ENCODE measurements at regions not wholly inside any gene's neighbourhood (a gene's known extent, or its start where the extent isn't known, plus 50 kb on each side); places are given as distances from the start of the nearest gene placed in this dataset.

DNA sequence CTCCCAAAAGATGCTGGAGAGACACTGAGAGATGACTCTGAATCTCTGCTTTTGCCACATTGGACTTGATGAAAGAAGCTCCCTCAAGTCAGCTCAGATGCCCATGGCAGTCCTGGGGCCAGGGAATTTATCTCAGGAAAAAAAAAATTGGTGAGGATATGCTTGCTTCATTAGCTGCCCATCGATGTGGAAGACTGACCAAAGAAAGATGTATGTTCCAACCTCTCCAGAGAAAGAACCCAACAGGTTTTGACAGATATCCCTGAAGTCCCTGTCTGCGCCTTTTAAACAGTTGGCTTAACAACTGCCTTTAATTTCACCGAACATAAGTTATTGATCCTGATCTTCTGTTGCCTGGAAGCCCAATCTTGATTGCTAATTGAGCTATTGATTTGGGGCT lies 137.4 kb downstream of the TMEM114 start:
- no peak overlapping the region for H3K4me2 ChIP-seq (ENCODE audit: insufficient read depth in 1 of 2, low read depth in 2 of 2, low read length in 2 of 2)
- POLR2A ChIA-PET (ENCODE audit: partially characterized antibody), result no interaction called here
- H2AFZ ChIP-seq (ENCODE audit: low read length), result no peak overlapping the region
- H3K23me2 ChIP-seq (ENCODE audit: low read depth, low read length), result no peaks in the 10 kb centered on the region
- DNase-seq (ENCODE audit: low read depth in 1 of 2, low spot score in 2 of 2) (no peak), FAIRE-seq (no peak)
- no peaks in the 10 kb centered on the region for H3K79me2 ChIP-seq (ENCODE audit: control insufficient read depth in 1 of 2, insufficient read depth in 2 of 2, low read length in 2 of 2)
- TF ChIP-seq SIX5 (IDR thresholded peaks at IDR 0.05; ENCODE audit: low read depth, low read length) (no peak), TAF7 (optimal IDR thresholded peaks at IDR 0.05; ENCODE audit: borderline replicate concordance, low read depth, low read length) (no peak), TCF12 (IDR thresholded peaks at IDR 0.05; ENCODE audit: low read depth, low read length) (no peak)
- H2BK20ac ChIP-seq (ENCODE audit: low read length), result no peak overlapping the region
- H4K5ac ChIP-seq (ENCODE audit: insufficient read length, low read depth, low read length), result no peak overlapping the region
- no peaks in the 10 kb centered on the region for H3K79me1 ChIP-seq (ENCODE audit: low read depth, low read length)
- no peak overlapping the region for H2BK5ac ChIP-seq (ENCODE audit: low read depth, low read length)
- H3K9me3 ChIP-seq (ENCODE audit: insufficient read depth in 2 of 2, low read depth in 1 of 2, low read length in 1 of 2), result no peaks in the 10 kb centered on the region
- no peak overlapping the region for H2AK5ac ChIP-seq (ENCODE audit: low read depth, low read length)
- WGBS, 2 experiments (ENCODE audit: extremely low coverage in 1 of 2, insufficient coverage in 1 of 2, insufficient read length in 1 of 2, insufficient replicate concordance in 2 of 2, low coverage in 1 of 2, low lambda C conversion rate in 2 of 2, missing lambda C conversion rate in 1 of 2), result 75% methylated on average over 3 of the region's 3 CpGs; no CpG with 5 or more reads in 1 of the 2 experiments
- no peak overlapping the region for H3K9ac ChIP-seq (replicated peaks in 1 of 4; ENCODE audit: extremely low read depth in 1 of 4, low read depth in 3 of 4, low read length in 3 of 4)
- H3K36me3 ChIP-seq (ENCODE audit: control insufficient read depth in 2 of 4, insufficient read depth in 4 of 4, low read length in 3 of 4), result no peaks in the 10 kb centered on the region
- H3K18ac ChIP-seq (ENCODE audit: extremely low read depth, low read length), result no peak overlapping the region
- no peak overlapping the region for H3K56ac ChIP-seq (replicated peaks; ENCODE audit: insufficient read length, low read depth, low read length)
- no peak overlapping the region for H2BK12ac ChIP-seq (ENCODE audit: low read depth, low read length)
- no peak overlapping the region for H4K91ac ChIP-seq (replicated peaks; ENCODE audit: insufficient read length, low read length)
- H3K4me1 ChIP-seq (replicated peaks in 1 of 4; ENCODE audit: control insufficient read depth in 3 of 4, insufficient read depth in 4 of 4, low read length in 3 of 4), result no peaks in the 10 kb centered on the region
- no peak overlapping the region for H3K14ac ChIP-seq (ENCODE audit: insufficient read length)
- H3K23ac ChIP-seq (ENCODE audit: insufficient read length), result no peak overlapping the region
- H2BK15ac ChIP-seq (ENCODE audit: low read length), result no peak overlapping the region
- no peak overlapping the region for H3K4ac ChIP-seq (replicated peaks; ENCODE audit: insufficient read length, low read depth, low read length)
- no peak overlapping the region for H3K4me3 ChIP-seq (ENCODE audit: extremely low read depth in 1 of 4, insufficient read depth in 2 of 4, low read depth in 3 of 4, low read length in 4 of 4)
- no peak overlapping the region for H2BK120ac ChIP-seq (replicated peaks; ENCODE audit: low read depth, low read length)
- no peak overlapping the region for H3K27ac ChIP-seq (ENCODE audit: low read depth, low read length)
- no peak overlapping the region for H4K8ac ChIP-seq (ENCODE audit: extremely low read depth, insufficient read depth, low read length)
- H4K20me1 ChIP-seq (replicated peaks in 1 of 2; ENCODE audit: control insufficient read depth in 1 of 2, insufficient read depth in 2 of 2, low read length in 2 of 2), result no peaks in the 10 kb centered on the region
- CTCF ChIA-PET (ENCODE audit: partially characterized antibody), result no interaction called here
- no peaks in the 10 kb centered on the region for H3K27me3 ChIP-seq (replicated peaks in 1 of 4; ENCODE audit: control insufficient read depth in 3 of 4, extremely low read depth in 1 of 4, insufficient read depth in 3 of 4, low read length in 3 of 4)
